Endothelial cell of umbilical vein (primary cell): ENCODE measurements at regions not wholly inside any gene's neighbourhood (a gene's known extent, or its start where the extent isn't known, plus 50 kb on each side); places are given as distances from the start of the nearest gene placed in this dataset.

Source experiments
- BruUV-seq: library from RNA; stranded (reverse); fragments of 400-500 nt; replicated peaks from 2 replicates; lab custom pipeline; 2021; lab: Mats Ljungman, UMichigan
- CTCF ChIA-PET: fragments of 300-600, 350-600 bp; sonication (Branson Sonifier 250); formaldehyde crosslinking; loops from one replicate; lab custom pipeline; 2021; ENCODE audit warnings: antibody characterized with exemption, inconsistent platforms; lab: Charles Lee
- POLR2A ChIA-PET: fragments of 300-600, 350-600 bp; sonication (Branson Sonifier 250); formaldehyde crosslinking; loops from one replicate; lab custom pipeline; 2021; ENCODE audit warnings: antibody characterized with exemption, inconsistent platforms; lab: Charles Lee
- DNase-seq: peaks from one replicate; pipeline ENCODE4 v3.0.0-alpha.2; 2011; ENCODE audit warnings: low read depth, low spot score
- FAIRE-seq: peaks from 2 replicates; lab custom pipeline; 2011; peaks lifted over from hg19 to GRCh38; lab: Jason Lieb, UNC
- H2AFZ ChIP-seq: 2 replicates; pipeline ENCODE4 v1.6.0; 2012; ENCODE audit warnings: low read depth, low read length, control low read depth, inconsistent platforms
- H3K27ac ChIP-seq: 2 replicates; pipeline ENCODE4 v1.5.1; 2011; ENCODE audit warnings: low read depth, mild to moderate bottlenecking, control low read depth, low read length, moderate library complexity; ENCODE audit not compliant: insufficient read depth
- H3K27me3 ChIP-seq, 2 experiments: 2 replicates each; pipeline versions ENCODE4 v1.6.0 to v1.6.1; 2011; ENCODE audit warnings: low read length in 2 of 2, mixed read lengths in 1 of 2; ENCODE audit not compliant: control insufficient read depth in 2 of 2, insufficient read depth in 2 of 2
- H3K36me3 ChIP-seq, 2 experiments: 2 replicates in 1 of 2; 3 replicates in 1 of 2; pipeline ENCODE4 v1.5.1; 2011; ENCODE audit warnings: low read length in 2 of 2, mild to moderate bottlenecking in 1 of 2, moderate library complexity in 1 of 2; ENCODE audit not compliant: control insufficient read depth in 2 of 2, insufficient read depth in 2 of 2; ENCODE audit errors: extremely low read depth in 1 of 2
- H3K4me1 ChIP-seq: 3 replicates; pipeline ENCODE4 v1.5.1; 2011; ENCODE audit warnings: mild to moderate bottlenecking, low read length; ENCODE audit not compliant: control insufficient read depth, insufficient read depth; ENCODE audit errors: extremely low read depth
- H3K4me2 ChIP-seq: 2 replicates; pipeline ENCODE4 v1.6.1; 2011; ENCODE audit warnings: low read length, control low read depth, mixed read lengths; ENCODE audit not compliant: insufficient read depth
- H3K4me3 ChIP-seq, 3 experiments: fragments of 200-600 bp in 1 of 3; sonication (generic), shearing (Covaris generic) in 1 of 3; replicated peaks in 1 of 3; 2 replicates each; pipeline ENCODE4 v1.5.1; 2011 to 2016; ENCODE audit warnings: control low read depth in 3 of 3, low read length in 3 of 3, mild to moderate bottlenecking in 2 of 3, inconsistent platforms in 1 of 3, low read depth in 1 of 3, moderate library complexity in 1 of 3; ENCODE audit not compliant: insufficient read depth in 1 of 3
- H3K79me2 ChIP-seq: 2 replicates; pipeline ENCODE4 v1.6.0; 2012; ENCODE audit warnings: low read length, inconsistent platforms; ENCODE audit not compliant: control insufficient read depth, insufficient read depth
- H3K9ac ChIP-seq: replicated peaks from 2 replicates; pipeline ENCODE3; 2011; ENCODE audit warnings: low read length, control low read depth; ENCODE audit not compliant: insufficient read depth; ENCODE audit errors: extremely low read depth
- H3K9me1 ChIP-seq: replicated peaks from 3 replicates; pipeline ENCODE4 v1.6.0; 2011; ENCODE audit warnings: mild to moderate bottlenecking, low read length; ENCODE audit not compliant: control insufficient read depth, insufficient read depth; ENCODE audit errors: extremely low read depth
- H3K9me3 ChIP-seq: replicated peaks from 2 replicates; pipeline ENCODE4 v1.5.1; 2012; ENCODE audit warnings: low read length, inconsistent platforms; ENCODE audit not compliant: control insufficient read depth, insufficient read depth
- H4K20me1 ChIP-seq: replicated peaks from 2 replicates; pipeline ENCODE3; 2011; ENCODE audit warnings: mild to moderate bottlenecking, low read length; ENCODE audit not compliant: control insufficient read depth, insufficient read depth; ENCODE audit errors: extremely low read depth
- CTCF ChIP-seq, 2 donors: IDR thresholded peaks; 1 replicate in 1 of 2; 2 replicates in 1 of 2; pipeline ENCODE4 v1.5.1; 2011; ENCODE audit warnings: low read length in 2 of 2, mild to moderate bottlenecking in 2 of 2, moderate library complexity in 2 of 2, control low read depth in 1 of 2, inconsistent platforms in 1 of 2, low read depth in 1 of 2; ENCODE audit not compliant: insufficient read depth in 1 of 2; ENCODE audit errors: extremely low read depth in 1 of 2
- EZH2 ChIP-seq: IDR thresholded peaks from 2 replicates; pipeline ENCODE4 v1.6.1; 2012; ENCODE audit warnings: borderline replicate concordance, low read depth, mild to moderate bottlenecking, moderate library complexity, low read length, inconsistent platforms; ENCODE audit not compliant: severe bottlenecking
- FOS ChIP-seq: IDR thresholded peaks from 2 replicates; pipeline ENCODE4 v1.6.1; 2011; ENCODE audit warnings: mild to moderate bottlenecking, low read length, moderate library complexity, borderline replicate concordance; ENCODE audit not compliant: insufficient read depth
- GATA2 ChIP-seq: IDR thresholded peaks from 2 replicates; pipeline ENCODE4 v1.7.0; 2011; ENCODE audit warnings: low read depth, mild to moderate bottlenecking, moderate library complexity, mixed read lengths, low read length; ENCODE audit not compliant: insufficient read length, insufficient read depth
- JUN ChIP-seq: IDR thresholded peaks from 2 replicates; pipeline ENCODE4 v1.6.1; 2011; ENCODE audit warnings: borderline replicate concordance, low read depth; ENCODE audit not compliant: insufficient read length, insufficient read depth
- MYC ChIP-seq: IDR thresholded peaks from one replicate; pipeline ENCODE4 v1.6.1; 2011; ENCODE audit warnings: mild to moderate bottlenecking, low read depth, low read length
- POLR2A ChIP-seq: IDR thresholded peaks from 2 replicates; pipeline ENCODE4 v1.6.1; 2012; ENCODE audit warnings: low read depth, mild to moderate bottlenecking, control low read depth, low read length
- POLR2AphosphoS5 ChIP-seq: IDR thresholded peaks from 2 replicates; pipeline ENCODE4 v1.6.1; 2012; ENCODE audit warnings: low read depth, mild to moderate bottlenecking, control low read depth, low read length, moderate library complexity; ENCODE audit not compliant: insufficient read depth
- dilution Hi-C: fragments of 300-500 bp; cut with MboI; formaldehyde crosslinking; loops from one replicate; pipeline ENCODE4 v1.15.0; 2019; ENCODE audit warnings: low sequenced_read_pairs; ENCODE audit not compliant: extremely low pct_ligation_motif_present
- intact Hi-C: fragments of 100-400 bp; cut with micrococcal nuclease; formaldehyde crosslinking; loops from one replicate; pipeline ENCODE4 v1.10.0; 2022
- TF ChIP-seq, protein P1 (sequence below): IDR thresholded peaks from 2 replicates; pipeline ENCODE4 v1.6.1; 2011; ENCODE audit not compliant: insufficient read depth, insufficient read length

- Histone ChIP-seq H4K20me1 (no peaks in the 10 kb centered on the region), H3K27me3 (no peaks in the 10 kb centered on the region), H2AFZ (no peak overlapping the region), H3K9me1 (no peaks in the 10 kb centered on the region), H3K79me2 (no peaks in the 10 kb centered on the region), H3K27ac (no peak overlapping the region), H3K4me2 (no peak overlapping the region), H3K4me1 (no peaks in the 10 kb centered on the region), H3K9ac (no peak overlapping the region), H3K9me3 (no peaks in the 10 kb centered on the region), H3K36me3 (no peaks in the 10 kb centered on the region), H3K4me3 (no peak overlapping the region)
- no peak for FAIRE-seq
- intact Hi-C loops = no loop called here
- dilution Hi-C loops = no loop called here
- ChIA-PET POLR2A (no interaction called here), CTCF (no interaction called here)
- TF ChIP-seq FOS = no peak
- no peak for TF ChIP-seq EZH2
- TF ChIP-seq, protein P1, sequence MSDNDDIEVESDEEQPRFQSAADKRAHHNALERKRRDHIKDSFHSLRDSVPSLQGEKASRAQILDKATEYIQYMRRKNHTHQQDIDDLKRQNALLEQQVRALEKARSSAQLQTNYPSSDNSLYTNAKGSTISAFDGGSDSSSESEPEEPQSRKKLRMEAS = no peak
- TF ChIP-seq POLR2AphosphoS5 = no peak
- no peak for TF ChIP-seq GATA2
- TF ChIP-seq POLR2A = no peak
- TF ChIP-seq MYC = no peak
- no peak for TF ChIP-seq JUN
- TF ChIP-seq CTCF (IDR thresholded peaks at IDR 0.05; ENCODE audit: extremely low read depth in 1 of 2, insufficient read depth in 1 of 2, low read depth in 1 of 2, low read length in 2 of 2) = no peak
- BruUV-seq = no TSS peak
- no peak for DNase-seq
These were observed 297.0 kb upstream of the PKDCC start for GRCh38 chr2:41750829-41751228.
